Hepatocyte (in vitro differentiated cells): ENCODE measurements at regions not wholly inside any gene's neighbourhood (a gene's known extent, or its start where the extent isn't known, plus 50 kb on each side); places are given as distances from the start of the nearest gene placed in this dataset.

Experiments used
- DNase-seq: peaks from one replicate; pipeline ENCODE4 v3.0.0-alpha.2; 2016; ENCODE audit warnings: low spot score
- H2AFZ ChIP-seq: fragments of 200-600 bp; sonication (generic); 2 replicates; pipeline ENCODE4 v1.6.0; 2016; ENCODE audit warnings: antibody characterized with exemption, mild to moderate bottlenecking
- H3K27ac ChIP-seq: fragments of 200-600 bp; sonication (generic); 2 replicates; pipeline ENCODE4 v1.5.1; 2016; ENCODE audit warnings: mild to moderate bottlenecking
- H3K27me3 ChIP-seq: fragments of 200-600 bp; sonication (generic); 2 replicates; pipeline ENCODE4 v1.6.1; 2016
- H3K36me3 ChIP-seq: fragments of 200-600 bp; sonication (generic); replicated peaks from 2 replicates; pipeline ENCODE4 v1.5.1; 2016; ENCODE audit warnings: low read depth; ENCODE audit not compliant: insufficient read depth
- H3K4me1 ChIP-seq: fragments of 200-600 bp; sonication (generic); 2 replicates; pipeline ENCODE4 v1.5.1; 2016; ENCODE audit warnings: mild to moderate bottlenecking, moderate library complexity; ENCODE audit not compliant: insufficient read depth
- H3K4me2 ChIP-seq: fragments of 200-600 bp; sonication (generic); 2 replicates; pipeline ENCODE4 v1.6.0; 2016
- H3K4me3 ChIP-seq: fragments of 200-600 bp; sonication (generic); 2 replicates; pipeline ENCODE4 v1.5.1; 2016; ENCODE audit warnings: mild to moderate bottlenecking
- H3K79me2 ChIP-seq: fragments of 200-600 bp; sonication (generic); 2 replicates; pipeline ENCODE4 v1.6.0; 2017; ENCODE audit warnings: mild to moderate bottlenecking
- H3K9me2 ChIP-seq: fragments of 200-600 bp; sonication (generic); replicated peaks from 2 replicates; pipeline ENCODE4 v1.6.0; 2017; ENCODE audit warnings: mild to moderate bottlenecking; ENCODE audit not compliant: insufficient read depth
- H3K9me3 ChIP-seq: fragments of 200-600 bp; sonication (generic); 2 replicates; pipeline ENCODE4 v1.5.1; 2016; ENCODE audit warnings: low read depth, mild to moderate bottlenecking
- H4K20me1 ChIP-seq: fragments of 200-600 bp; sonication (generic); 2 replicates; pipeline ENCODE4 v1.6.0; 2016; ENCODE audit warnings: mild to moderate bottlenecking; ENCODE audit not compliant: insufficient read depth, poor library complexity, severe bottlenecking
- EZH2 ChIP-seq: fragments of 200-600 bp; sonication (generic); IDR thresholded peaks from 2 replicates; pipeline ENCODE4 v1.6.1; 2016; ENCODE audit warnings: antibody characterized with exemption, mild to moderate bottlenecking, borderline replicate concordance
- EZH2phosphoT487 ChIP-seq: fragments of 200-600 bp; sonication (generic); IDR thresholded peaks from one replicate; pipeline ENCODE4 v1.6.1; 2018; ENCODE audit warnings: antibody characterized with exemption, mild to moderate bottlenecking, low read depth, moderate library complexity; ENCODE audit not compliant: unreplicated experiment, severe bottlenecking
- WGBS: methylation state at CpG from one replicate; pipeline ENCODE4 v1.1.6; 2016; ENCODE audit warnings: low lambda C conversion rate; ENCODE audit errors: missing lambda C conversion rate; 5-methylcytosine and 5-hydroxymethylcytosine counted together
- TF ChIP-seq, protein P1 (sequence below): fragments of 200-600 bp; sonication (generic); IDR thresholded peaks from 2 replicates; pipeline ENCODE4 v1.5.1; 2016; ENCODE audit warnings: antibody characterized with exemption, mild to moderate bottlenecking; ENCODE audit not compliant: poor library complexity

DNA sequence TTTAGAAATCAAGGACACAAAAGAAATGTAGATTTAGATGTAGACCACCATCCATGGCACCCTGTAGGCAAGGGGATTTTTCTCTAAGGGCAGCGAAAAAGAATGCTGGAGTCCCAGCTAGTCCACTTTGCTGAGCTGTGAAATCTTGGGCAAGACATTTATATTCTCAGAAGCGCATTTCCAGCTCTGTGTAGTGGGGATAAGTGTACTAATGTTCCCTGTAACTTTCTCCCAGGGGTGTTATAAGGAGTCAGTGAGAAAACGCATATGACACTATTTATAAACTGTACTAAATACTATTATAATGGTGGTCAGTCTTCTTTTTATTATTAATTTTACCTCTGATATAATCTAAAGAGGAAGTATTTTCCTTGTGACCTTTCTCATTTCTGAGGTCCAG lies 133.4 kb upstream of the FRMD6 start:
- Histone ChIP-seq H2AFZ (no peak overlapping the region), H3K27ac (no peak overlapping the region), H3K79me2 (no peaks in the 10 kb centered on the region), H3K4me2 (no peak overlapping the region), H3K36me3 (no peaks in the 10 kb centered on the region), H3K4me1 (no peaks in the 10 kb centered on the region), H3K4me3 (no peak overlapping the region), H3K27me3 (no peaks in the 10 kb centered on the region), H3K9me3 (no peaks in the 10 kb centered on the region), H4K20me1 (no peaks in the 10 kb centered on the region), H3K9me2 (no peaks in the 10 kb centered on the region)
- TF ChIP-seq EZH2 = no peak
- TF ChIP-seq, protein P1, sequence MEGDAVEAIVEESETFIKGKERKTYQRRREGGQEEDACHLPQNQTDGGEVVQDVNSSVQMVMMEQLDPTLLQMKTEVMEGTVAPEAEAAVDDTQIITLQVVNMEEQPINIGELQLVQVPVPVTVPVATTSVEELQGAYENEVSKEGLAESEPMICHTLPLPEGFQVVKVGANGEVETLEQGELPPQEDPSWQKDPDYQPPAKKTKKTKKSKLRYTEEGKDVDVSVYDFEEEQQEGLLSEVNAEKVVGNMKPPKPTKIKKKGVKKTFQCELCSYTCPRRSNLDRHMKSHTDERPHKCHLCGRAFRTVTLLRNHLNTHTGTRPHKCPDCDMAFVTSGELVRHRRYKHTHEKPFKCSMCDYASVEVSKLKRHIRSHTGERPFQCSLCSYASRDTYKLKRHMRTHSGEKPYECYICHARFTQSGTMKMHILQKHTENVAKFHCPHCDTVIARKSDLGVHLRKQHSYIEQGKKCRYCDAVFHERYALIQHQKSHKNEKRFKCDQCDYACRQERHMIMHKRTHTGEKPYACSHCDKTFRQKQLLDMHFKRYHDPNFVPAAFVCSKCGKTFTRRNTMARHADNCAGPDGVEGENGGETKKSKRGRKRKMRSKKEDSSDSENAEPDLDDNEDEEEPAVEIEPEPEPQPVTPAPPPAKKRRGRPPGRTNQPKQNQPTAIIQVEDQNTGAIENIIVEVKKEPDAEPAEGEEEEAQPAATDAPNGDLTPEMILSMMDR = no peak
- TF ChIP-seq EZH2phosphoT487 = no peak
- no peak for DNase-seq
- 86% methylated on average over 3 of the region's 3 CpGs for whole genome bisulfite sequencing

- H3K9me3 ChIP-seq = no peaks in the 10 kb centered on the region
- H3K4me1 ChIP-seq = no peaks in the 10 kb centered on the region
- H3K4me2 ChIP-seq = no peak overlapping the region
- no peak overlapping the region for H2AFZ ChIP-seq
- H3K4me3 ChIP-seq = no peak overlapping the region
- no peaks in the 10 kb centered on the region for H3K36me3 ChIP-seq
- no peaks in the 10 kb centered on the region for H3K9me2 ChIP-seq
- H4K20me1 ChIP-seq = no peaks in the 10 kb centered on the region
- WGBS = 83% methylated on average over 2 of the region's 2 CpGs
- TF ChIP-seq EZH2 = no peak
- TF ChIP-seq EZH2phosphoT487 = no peak
- TF ChIP-seq, protein P1 = no peak
- DNase-seq = no peak
- H3K27ac ChIP-seq = no peak overlapping the region
- H3K27me3 ChIP-seq = no peaks in the 10 kb centered on the region
- no peaks in the 10 kb centered on the region for H3K79me2 ChIP-seq
These were observed 133.0 kb upstream of the FRMD6 start for GRCh38 chr14:51518711-51519110.

GRCh38 chr14:51520087-51520486 lies 131.6 kb upstream of the FRMD6 start:
- no peaks in the 10 kb centered on the region for H3K9me2 ChIP-seq
- TF ChIP-seq, protein P1 = no peak
- TF ChIP-seq EZH2 = no peak
- no peak for TF ChIP-seq EZH2phosphoT487
- H3K4me2 ChIP-seq = no peak overlapping the region
- no peaks in the 10 kb centered on the region for H4K20me1 ChIP-seq
- no peaks in the 10 kb centered on the region for H3K4me1 ChIP-seq
- H3K36me3 ChIP-seq = no peaks in the 10 kb centered on the region
- DNase-seq = no peak
- no peak overlapping the region for H2AFZ ChIP-seq
- H3K27ac ChIP-seq = no peak overlapping the region
- H3K79me2 ChIP-seq = no peaks in the 10 kb centered on the region
- H3K9me3 ChIP-seq = no peaks in the 10 kb centered on the region
- no peaks in the 10 kb centered on the region for H3K27me3 ChIP-seq
- no peak overlapping the region for H3K4me3 ChIP-seq
- WGBS = 100% methylated on average over 1 of the region's 1 CpG

DNA sequence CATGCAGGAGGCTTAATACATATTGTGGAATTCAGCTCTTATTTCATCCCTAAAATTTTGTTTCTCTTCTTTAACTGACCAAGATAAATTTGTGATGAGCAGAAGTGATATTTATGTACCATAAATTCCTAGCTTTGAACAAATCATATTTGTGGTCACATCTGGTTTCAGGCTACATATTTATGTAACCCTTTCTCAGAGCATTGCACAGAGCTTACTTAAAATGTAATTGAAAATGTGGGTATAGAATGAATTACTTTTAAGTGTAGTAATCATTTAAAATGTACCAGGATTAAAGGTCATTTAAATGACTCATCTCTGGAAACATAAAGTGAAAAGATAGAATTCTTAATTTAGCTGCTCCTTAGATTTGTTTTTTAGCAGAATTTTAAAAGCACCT lies 129.9 kb upstream of the FRMD6 start:
- Histone ChIP-seq H3K36me3 (no peaks in the 10 kb centered on the region), H2AFZ (no peak overlapping the region), H3K4me3 (no peak overlapping the region), H3K9me2 (no peaks in the 10 kb centered on the region), H4K20me1 (no peaks in the 10 kb centered on the region), H3K27me3 (no peaks in the 10 kb centered on the region), H3K9me3 (no peaks in the 10 kb centered on the region), H3K79me2 (no peaks in the 10 kb centered on the region), H3K4me1 (no peaks in the 10 kb centered on the region), H3K4me2 (no peak overlapping the region), H3K27ac (no peak overlapping the region)
- DNase-seq = no peak
- TF ChIP-seq, protein P1 = no peak
- TF ChIP-seq EZH2 (no peak), EZH2phosphoT487 (no peak)
